Lung (tissue), 11 donors: ENCODE measurements at regions not wholly inside any gene's neighbourhood (a gene's known extent, or its start where the extent isn't known, plus 50 kb on each side); places are given as distances from the start of the nearest gene placed in this dataset.

Experiments used
- ATAC-seq: fragments of 200-7000 bp; cut with Tn5 transposase; one replicate; pipeline ENCODE4 v1.9.1; 2020; ENCODE audit warnings: moderate number of reproducible peaks; ENCODE audit not compliant: insufficient read depth, low FRiP score
- DNase-seq, 3 donors: peaks; one replicate each; pipeline ENCODE4 v3.0.0-alpha.2; 2013 to 2017
- H3K27ac ChIP-seq, 2 donors: one replicate each; pipeline ENCODE4 v1.5.1; 2013; ENCODE audit warnings: mild to moderate bottlenecking in 2 of 2, moderate library complexity in 2 of 2, control low read depth in 1 of 2, inconsistent platforms in 1 of 2, low read depth in 1 of 2, low read length in 1 of 2
- H3K27me3 ChIP-seq, 3 donors: one replicate each; pipeline ENCODE4 v1.5.1; 2013; ENCODE audit warnings: low read length in 2 of 3; ENCODE audit not compliant: control insufficient read depth in 3 of 3, insufficient read depth in 3 of 3
- H3K36me3 ChIP-seq, 4 donors: one replicate each; pipeline ENCODE4 v1.5.1; 2013; ENCODE audit warnings: low read length in 4 of 4, mild to moderate bottlenecking in 1 of 4, moderate library complexity in 1 of 4; ENCODE audit not compliant: control insufficient read depth in 4 of 4, insufficient read depth in 4 of 4
- H3K4me1 ChIP-seq, 5 donors: one replicate each; pipeline ENCODE4 v1.5.1; 2013; ENCODE audit warnings: low read length in 5 of 5, mild to moderate bottlenecking in 2 of 5, moderate library complexity in 1 of 5; ENCODE audit not compliant: control insufficient read depth in 5 of 5, insufficient read depth in 5 of 5
- H3K4me3 ChIP-seq: one replicate; pipeline ENCODE4 v1.5.1; 2013; ENCODE audit warnings: mild to moderate bottlenecking, control low read depth, moderate library complexity
- H3K9ac ChIP-seq, 2 donors: one replicate each; pipeline ENCODE4 v1.5.1; 2013; ENCODE audit warnings: low read length in 2 of 2, control low read depth in 1 of 2; ENCODE audit not compliant: insufficient read depth in 1 of 2
- H3K9me3 ChIP-seq, 4 donors: one replicate each; pipeline ENCODE4 v1.5.1; 2013; ENCODE audit warnings: low read length in 3 of 4, mild to moderate bottlenecking in 1 of 4, moderate library complexity in 1 of 4; ENCODE audit not compliant: control insufficient read depth in 4 of 4, insufficient read depth in 3 of 4
- WGBS, 2 donors: extraction: QIAGEN DNeasy Blood & Tissue Kit; methylation state at CpG; one replicate each; pipeline ENCODE4 v1.1.7; 2013; 5-methylcytosine and 5-hydroxymethylcytosine counted together
- TF ChIP-seq, protein P1 (sequence below): IDR thresholded peaks from 2 replicates; pipeline ENCODE4 v1.5.1; 2012; ENCODE audit warnings: mild to moderate bottlenecking; ENCODE audit errors: control extremely low read depth, extremely low read depth
- donor health status: control.
- donor health status: control.
- donor health status: Bipolar disorder and iron deficiency.
- donor health status: healthy.
- donor health status: DM: yes; HTN: yes; CAD: no.

DNA sequence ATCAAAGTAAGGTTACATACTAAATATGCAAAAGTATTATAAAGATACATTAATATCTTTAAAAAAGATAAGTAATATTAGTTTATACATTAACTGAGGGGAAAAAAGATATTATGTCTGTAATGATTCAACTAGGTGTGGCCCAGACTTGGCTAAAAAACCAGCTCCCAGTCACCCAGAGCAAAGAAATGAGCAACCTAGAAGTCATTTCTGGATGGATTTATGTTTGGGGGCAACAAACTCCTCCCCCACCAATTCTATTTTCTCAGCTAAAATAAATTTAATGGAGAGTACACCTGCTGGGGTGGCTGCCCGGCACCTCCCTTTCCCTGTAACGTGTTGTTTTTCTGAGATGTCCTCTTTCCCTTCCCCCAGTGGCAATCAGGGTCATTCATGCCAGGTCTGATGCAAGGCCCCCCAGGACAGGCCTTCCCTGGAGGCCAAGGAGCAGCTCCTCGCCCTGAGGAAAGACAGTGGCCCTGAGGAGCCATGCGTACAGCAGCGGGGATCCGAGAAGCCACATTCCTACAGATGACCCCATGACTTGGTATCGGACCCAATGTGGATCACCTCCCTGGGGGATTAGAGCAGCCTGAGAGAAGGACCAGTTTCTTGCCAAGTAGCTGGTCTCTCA lies 78.6 kb upstream of the DOCK9 start:
- TF ChIP-seq, protein P1, sequence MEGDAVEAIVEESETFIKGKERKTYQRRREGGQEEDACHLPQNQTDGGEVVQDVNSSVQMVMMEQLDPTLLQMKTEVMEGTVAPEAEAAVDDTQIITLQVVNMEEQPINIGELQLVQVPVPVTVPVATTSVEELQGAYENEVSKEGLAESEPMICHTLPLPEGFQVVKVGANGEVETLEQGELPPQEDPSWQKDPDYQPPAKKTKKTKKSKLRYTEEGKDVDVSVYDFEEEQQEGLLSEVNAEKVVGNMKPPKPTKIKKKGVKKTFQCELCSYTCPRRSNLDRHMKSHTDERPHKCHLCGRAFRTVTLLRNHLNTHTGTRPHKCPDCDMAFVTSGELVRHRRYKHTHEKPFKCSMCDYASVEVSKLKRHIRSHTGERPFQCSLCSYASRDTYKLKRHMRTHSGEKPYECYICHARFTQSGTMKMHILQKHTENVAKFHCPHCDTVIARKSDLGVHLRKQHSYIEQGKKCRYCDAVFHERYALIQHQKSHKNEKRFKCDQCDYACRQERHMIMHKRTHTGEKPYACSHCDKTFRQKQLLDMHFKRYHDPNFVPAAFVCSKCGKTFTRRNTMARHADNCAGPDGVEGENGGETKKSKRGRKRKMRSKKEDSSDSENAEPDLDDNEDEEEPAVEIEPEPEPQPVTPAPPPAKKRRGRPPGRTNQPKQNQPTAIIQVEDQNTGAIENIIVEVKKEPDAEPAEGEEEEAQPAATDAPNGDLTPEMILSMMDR, result no peak
- Histone ChIP-seq H3K27me3 (no peaks in the 10 kb centered on the region), H3K4me3 (no peak overlapping the region), H3K4me1 (peaks cover 0 to 17% (median 0%) of the 10 kb centered on the region in 5 donors), H3K9ac (no peak overlapping the region), H3K9me3 (no peaks in the 10 kb centered on the region), H3K27ac (peak overlapping the region in 1 of 2 donors; percentile 17), H3K36me3 (no peaks in the 10 kb centered on the region)
- DNase-seq (no peak), ATAC-seq (no peak)
- WGBS, 2 donors, result 90 to 94% methylated on average over 7 of the region's 7 CpGs

DNA sequence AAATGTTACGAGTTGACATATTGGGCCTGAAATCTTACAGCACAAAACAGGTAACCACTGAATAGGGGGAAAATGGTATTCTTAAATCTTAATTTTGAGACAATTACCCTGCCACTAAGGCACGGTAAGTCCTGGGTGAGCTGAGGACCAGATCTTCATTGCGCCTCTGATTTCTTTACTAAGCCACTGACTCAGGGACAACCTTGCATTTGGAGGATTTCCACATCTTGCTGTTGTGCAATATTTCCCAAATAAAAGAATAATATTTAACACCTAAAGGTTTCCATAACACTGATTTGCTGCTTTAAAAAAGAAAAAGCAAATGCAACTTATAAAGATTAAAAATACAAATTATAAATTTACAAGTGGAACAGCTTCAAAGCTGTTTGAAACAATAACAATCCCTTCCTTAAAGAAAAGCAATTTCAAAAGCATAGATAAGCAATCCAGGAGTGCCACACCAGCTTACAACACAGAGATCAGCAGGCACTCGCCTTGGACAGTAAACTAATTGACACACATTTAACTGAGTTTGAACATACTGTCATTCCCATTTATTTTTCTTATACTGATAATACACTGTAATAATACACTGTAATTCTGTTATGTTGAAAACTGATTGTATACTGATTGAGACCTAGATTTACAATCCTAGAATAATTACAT lies 79.6 kb upstream of the DOCK9 start:
- peak in 1 of 3 donors; percentile 25 for DNase-seq
- WGBS, 2 donors, result 63 to 64% methylated on average over 4 of the region's 4 CpGs
- Histone ChIP-seq H3K27me3 (no peaks in the 10 kb centered on the region), H3K36me3 (no peaks in the 10 kb centered on the region), H3K4me1 (peaks cover 0 to 17% (median 0%) of the 10 kb centered on the region in 5 donors), H3K9me3 (no peaks in the 10 kb centered on the region), H3K4me3 (no peak overlapping the region), H3K9ac (no peak overlapping the region), H3K27ac (no peak overlapping the region)
- TF ChIP-seq, protein P1, result no peak
- ATAC-seq, result peak; percentile 68

DNA sequence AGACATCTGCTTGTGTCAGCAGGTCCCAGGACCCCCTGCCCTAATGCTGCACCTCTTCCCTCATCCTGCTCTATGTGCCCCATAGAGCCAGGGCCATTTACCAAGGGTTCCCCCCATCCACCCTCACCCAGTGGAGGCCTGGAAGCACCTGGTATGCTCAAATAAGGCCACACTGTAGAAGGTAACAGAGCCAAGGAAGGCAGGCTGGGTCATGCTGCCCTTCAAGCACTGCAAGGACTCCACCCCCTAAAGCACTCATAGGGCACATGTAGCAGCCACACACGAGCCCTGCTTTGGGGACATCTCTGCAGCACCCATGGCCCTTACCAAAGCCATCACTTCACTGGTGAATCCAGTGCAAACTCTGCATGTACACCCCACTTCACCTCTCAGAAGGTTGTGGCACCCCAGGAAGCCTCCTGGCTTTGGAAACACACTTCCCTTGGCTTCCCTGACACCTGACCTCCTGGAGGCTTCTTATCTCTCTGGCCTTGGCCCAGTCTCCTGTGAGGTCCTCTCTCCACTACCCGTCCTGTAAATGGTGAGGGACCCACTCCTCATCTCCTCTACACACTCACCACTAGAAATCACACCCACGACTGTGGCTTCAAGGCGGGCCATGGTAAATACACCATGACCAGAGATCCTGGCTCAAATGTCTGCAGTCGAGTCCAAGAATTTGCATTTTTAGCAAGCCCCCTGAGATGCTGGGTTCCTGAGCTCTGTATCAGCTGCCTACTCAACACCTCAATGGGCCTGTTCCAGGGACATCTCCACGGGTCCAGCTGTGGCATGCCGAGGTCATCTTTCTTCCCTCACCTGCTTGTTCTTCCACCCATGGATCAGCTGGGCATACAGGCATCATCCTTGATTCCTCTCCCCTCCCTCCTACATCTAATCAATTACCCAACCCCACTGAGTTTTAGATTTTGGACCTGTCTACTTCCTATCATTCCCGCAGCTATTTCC lies 80.9 kb upstream of the DOCK9 start:
- no peaks in the 10 kb centered on the region for H3K27me3 ChIP-seq
- ATAC-seq, result peak; percentile 7
- TF ChIP-seq, protein P1, result no peak
- H3K4me3 ChIP-seq, result no peak overlapping the region
- H3K27ac ChIP-seq, result peak overlapping the region in 1 of 2 donors; percentile 50
- DNase-seq, result no peak
- H3K36me3 ChIP-seq, result no peaks in the 10 kb centered on the region
- 82 to 92% methylated on average over 8 of the region's 8 CpGs for WGBS, 2 donors
- H3K9me3 ChIP-seq, result no peaks in the 10 kb centered on the region
- no peak overlapping the region for H3K9ac ChIP-seq
- peaks cover 0 to 17% (median under 1%) of the 10 kb centered on the region in 5 donors for H3K4me1 ChIP-seq
